SK-N-MC (cell line): ENCODE measurements at regions not wholly inside any gene's neighbourhood (a gene's known extent, or its start where the extent isn't known, plus 50 kb on each side); places are given as distances from the start of the nearest gene placed in this dataset.

Source experiments
- EZH2 ChIP-seq: fragments of 200-600 bp; sonication (generic); IDR thresholded peaks from one replicate; pipeline ENCODE4 v1.6.1; 2017; ENCODE audit warnings: antibody characterized with exemption
- POLR2AphosphoS5 ChIP-seq: IDR thresholded peaks from 2 replicates; pipeline ENCODE4 v1.6.1; 2012; ENCODE audit warnings: mild to moderate bottlenecking, low read depth, low read length, borderline replicate concordance

GRCh38 chr4:116346750-116347149 lies 738.6 kb downstream of the TRAM1L1 start:
- TF ChIP-seq POLR2AphosphoS5 (no peak), EZH2 (no peak)
